MCF 10A (cell line): ENCODE measurements at regions not wholly inside any gene's neighbourhood (a gene's known extent, or its start where the extent isn't known, plus 50 kb on each side); places are given as distances from the start of the nearest gene placed in this dataset.
A peak's percentile ranks its signal among the peaks of the same experiment; 100 is the strongest.

Source experiments
- BruUV-seq: library from RNA; stranded (reverse); fragments of 400-500 nt; replicated peaks from 2 replicates; lab custom pipeline; 2021; lab: Mats Ljungman, UMichigan
- CTCF ChIA-PET: fragments of 300-600 bp; sonication (Branson Sonifier 250); formaldehyde crosslinking; extraction: SDS; loops from one replicate; lab custom pipeline; 2021; ENCODE audit warnings: antibody characterized with exemption, inconsistent platforms; lab: Yijun Ruan, JAX
- POLR2A ChIA-PET: fragments of 300-600, 350-650 bp; sonication (Branson Sonifier 250); formaldehyde crosslinking; extraction: SDS; loops from one replicate; lab custom pipeline; 2020; ENCODE audit warnings: antibody characterized with exemption, inconsistent platforms; lab: Yijun Ruan, JAX
- DNase-seq: peaks from one replicate; pipeline ENCODE4 v3.0.0-alpha.2; 2018; ENCODE audit not compliant: unreplicated experiment
- H3K27ac Mint-ChIP-seq: one replicate; pipeline ENCODE4 v1.8.0; 2022; ENCODE audit warnings: mild to moderate bottlenecking, low read depth, mixed read lengths; ENCODE audit not compliant: unreplicated experiment
- H3K27me3 Mint-ChIP-seq: one replicate; pipeline ENCODE4 v1.8.0; 2022; ENCODE audit warnings: mixed read lengths; ENCODE audit not compliant: insufficient read depth, unreplicated experiment
- H3K36me3 Mint-ChIP-seq: one replicate; pipeline ENCODE4 v1.8.0; 2022; ENCODE audit warnings: mild to moderate bottlenecking, moderate library complexity, mixed read lengths; ENCODE audit not compliant: insufficient read depth, unreplicated experiment
- H3K4me1 Mint-ChIP-seq: one replicate; pipeline ENCODE4 v1.8.0; 2022; ENCODE audit warnings: mixed read lengths; ENCODE audit not compliant: insufficient read depth, unreplicated experiment
- H3K4me3 Mint-ChIP-seq: one replicate; pipeline ENCODE4 v1.8.0; 2022; ENCODE audit warnings: mild to moderate bottlenecking, moderate library complexity, mixed read lengths; ENCODE audit not compliant: unreplicated experiment
- H3K9me3 Mint-ChIP-seq: one replicate; pipeline ENCODE4 v1.8.0; 2022; ENCODE audit warnings: mixed read lengths; ENCODE audit not compliant: unreplicated experiment
- CTCF ChIP-seq: fragments of 200-600 bp; IDR thresholded peaks from one replicate; pipeline ENCODE4 v1.8.0; 2022; ENCODE audit warnings: antibody characterized with exemption, mild to moderate bottlenecking; ENCODE audit not compliant: unreplicated experiment
- intact Hi-C: fragments of 100-400 bp; cut with micrococcal nuclease; formaldehyde crosslinking; loops from 2 replicates; pipeline ENCODE4 v1.14.1; 2022

GRCh38 chr10:117681104-117681503, 138.6 kb downstream of the EMX2 start:
- no peak for TF ChIP-seq CTCF
- H3K9me3 Mint-ChIP-seq: no peaks in the 10 kb centered on the region
- H3K4me3 Mint-ChIP-seq: no peak overlapping the region
- H3K36me3 Mint-ChIP-seq: peaks cover 9% of the 10 kb centered on the region
- no peak overlapping the region for H3K27ac Mint-ChIP-seq
- POLR2A ChIA-PET: interaction anchor here (0.7 kb wide), 1 partner anchor 25 kb away, joined by 3 read pairs; no protein-coding TSS in a partner anchor
- intact Hi-C loops: loop anchor here (5.0 to 10.0 kb wide), 2 partner anchors 146 to 561 kb away; no protein-coding TSS in a partner anchor
- DNase-seq: no peak
- H3K4me1 Mint-ChIP-seq: peaks cover 36% of the 10 kb centered on the region
- CTCF ChIA-PET: no interaction called here
- no TSS peak for BruUV-seq
- H3K27me3 Mint-ChIP-seq: no peaks in the 10 kb centered on the region

- no peaks in the 10 kb centered on the region for H3K9me3 Mint-ChIP-seq
- no peak for DNase-seq
- peaks cover 4% of the 10 kb centered on the region for H3K36me3 Mint-ChIP-seq
- CTCF ChIA-PET: interaction anchor here (0.6 to 0.7 kb wide), 2 partner anchors 9 to 1259 kb away, joined by 3 read pairs; no protein-coding TSS in a partner anchor
- no TSS peak for BruUV-seq
- no peaks in the 10 kb centered on the region for H3K27me3 Mint-ChIP-seq
- H3K4me1 Mint-ChIP-seq: peaks cover 9% of the 10 kb centered on the region
- intact Hi-C loops: loop anchor here (5.0 to 10.0 kb wide), 2 partner anchors 149 to 558 kb away; no protein-coding TSS in a partner anchor
- POLR2A ChIA-PET: no interaction called here
- no peak overlapping the region for H3K4me3 Mint-ChIP-seq
- H3K27ac Mint-ChIP-seq: no peak overlapping the region
- TF ChIP-seq CTCF: no peak
Measured at GRCh38 chr10:117684046-117684610, 141.6 kb downstream of the EMX2 start.

- peaks cover 9% of the 10 kb centered on the region for H3K4me1 Mint-ChIP-seq
- intact Hi-C loops: loop anchor here (5.0 to 10.0 kb wide), 2 partner anchors 150 to 558 kb away; no protein-coding TSS in a partner anchor
- no peaks in the 10 kb centered on the region for H3K27me3 Mint-ChIP-seq
- ChIA-PET POLR2A (interaction anchor here (0.8 kb wide), 1 partner anchor 120 kb away, joined by 3 read pairs; no protein-coding TSS in a partner anchor), CTCF (interaction anchor here (0.6 to 1.1 kb wide), 4 partner anchors 8 to 1259 kb away, joined by 3 read pairs; no protein-coding TSS in a partner anchor)
- TF ChIP-seq CTCF: peak; percentile 40
- peak; percentile 91 for DNase-seq
- H3K27ac Mint-ChIP-seq: no peak overlapping the region
- H3K4me3 Mint-ChIP-seq: no peak overlapping the region
- H3K36me3 Mint-ChIP-seq: peaks cover 4% of the 10 kb centered on the region
- BruUV-seq: no TSS peak
- H3K9me3 Mint-ChIP-seq: no peaks in the 10 kb centered on the region
Measured at GRCh38 chr10:117684672-117685211, 142.2 kb downstream of the EMX2 start.

- TF ChIP-seq CTCF: no peak
- Mint-ChIP-seq H3K27ac (no peak overlapping the region), H3K4me1 (peaks cover 9% of the 10 kb centered on the region), H3K9me3 (no peaks in the 10 kb centered on the region), H3K4me3 (no peak overlapping the region), H3K27me3 (no peaks in the 10 kb centered on the region), H3K36me3 (peaks cover 4% of the 10 kb centered on the region)
- ChIA-PET POLR2A (interaction anchor here (0.8 to 1.3 kb wide), 4 partner anchors 8 to 119 kb away, joined by 3 to 6 read pairs (median 3); no protein-coding TSS in a partner anchor), CTCF (interaction anchor here (0.6 to 1.1 kb wide), 2 partner anchors 14 to 573 kb away, joined by 3 read pairs; no protein-coding TSS in a partner anchor)
- no peak for DNase-seq
- no TSS peak for BruUV-seq
- intact Hi-C loops: loop anchor here (10.0 kb wide), 1 partner anchor 151 kb away; no protein-coding TSS in a partner anchor
Measured at GRCh38 chr10:117685431-117685830, 142.9 kb downstream of the EMX2 start.
